GM18499 (cell line): ENCODE measurements at regions not wholly inside any gene's neighbourhood (a gene's known extent, or its start where the extent isn't known, plus 50 kb on each side); places are given as distances from the start of the nearest gene placed in this dataset.

ENCODE experiments used
- ATAC-seq: cut with Tn5 transposase; IDR thresholded peaks from one replicate; pipeline ENCODE4 v1.9.1; 2021; ENCODE audit warnings: moderate number of reproducible peaks; ENCODE audit not compliant: insufficient read depth, unreplicated experiment

GRCh38 chr5:3654515-3654914 lies 58.9 kb downstream of the IRX1 start:
- ATAC-seq, result no peak

- no peak for ATAC-seq
These were observed 61.2 kb downstream of the IRX1 start for GRCh38 chr5:3656803-3657202.

GRCh38 chr5:3657364-3658022 lies 61.9 kb downstream of the IRX1 start:
- no peak for ATAC-seq

- ATAC-seq, result no peak
These were observed 63.3 kb downstream of the IRX1 start for GRCh38 chr5:3658929-3659328.

- no peak for ATAC-seq
These were observed 64.3 kb downstream of the IRX1 start for GRCh38 chr5:3659907-3660306.

DNA sequence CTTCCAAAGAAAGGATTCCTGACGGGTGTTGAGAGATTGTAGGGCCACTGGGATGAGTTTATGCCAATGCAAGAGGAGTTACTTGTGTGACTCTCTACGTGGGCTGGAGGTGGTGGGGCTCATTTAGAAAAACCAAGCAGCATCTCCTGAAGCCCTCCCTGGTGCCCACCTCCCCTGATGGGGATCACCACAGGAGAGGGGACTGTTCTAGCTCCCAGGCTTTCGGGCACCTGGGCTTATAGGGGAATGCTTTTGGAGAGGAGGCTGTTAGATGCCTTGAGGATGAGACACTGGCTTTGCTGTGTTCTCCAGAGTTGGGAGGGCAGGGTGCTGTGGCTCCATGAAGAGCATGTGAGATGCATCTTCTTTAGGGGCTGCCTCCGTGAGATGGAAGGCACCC lies 65.0 kb downstream of the IRX1 start:
- ATAC-seq, result no peak

- ATAC-seq, result no peak
These were observed 66.2 kb downstream of the IRX1 start for GRCh38 chr5:3661755-3662296.

DNA sequence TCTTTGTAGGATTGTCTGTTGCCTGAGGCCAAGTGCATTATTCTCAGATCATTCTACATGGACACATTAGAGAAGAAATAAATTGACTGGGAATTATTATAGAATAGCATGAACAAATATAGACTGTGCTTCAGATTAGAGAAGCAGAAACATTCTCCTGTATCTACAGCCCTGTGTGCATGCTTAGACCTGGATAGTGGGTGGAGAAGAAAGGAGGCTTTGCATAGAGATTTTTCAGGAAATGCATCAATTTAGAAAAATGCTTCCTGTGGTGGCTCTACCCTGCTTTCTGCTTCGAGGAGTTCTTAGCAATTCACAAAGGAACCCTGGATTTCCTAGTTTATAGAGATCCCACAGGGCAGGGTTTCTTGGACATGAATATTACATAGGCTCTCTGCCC lies 66.7 kb downstream of the IRX1 start:
- no peak for ATAC-seq

GRCh38 chr5:3671337-3671736 lies 75.7 kb downstream of the IRX1 start:
- no peak for ATAC-seq

DNA sequence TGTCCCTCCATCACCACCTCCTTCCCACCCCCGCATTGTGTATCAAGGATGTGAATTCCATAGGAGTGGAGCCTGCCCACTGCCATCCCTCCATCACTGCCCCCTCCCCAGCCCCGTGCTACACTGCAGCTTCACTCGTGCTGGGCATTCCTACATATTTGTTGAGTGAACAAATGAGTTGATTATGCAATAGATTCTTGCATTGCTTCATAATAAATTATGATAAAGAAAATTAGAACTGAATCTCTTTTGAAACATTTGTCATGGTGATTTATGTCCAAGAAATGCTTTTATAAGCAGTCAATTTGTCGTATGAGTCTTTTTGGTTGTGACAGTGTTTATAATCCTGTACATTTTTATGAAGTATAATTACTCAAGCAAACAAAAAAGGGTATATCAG lies 83.2 kb downstream of the IRX1 start:
- ATAC-seq, result no peak

GRCh38 chr5:3680821-3681220 lies 85.2 kb downstream of the IRX1 start:
- ATAC-seq, result no peak

- no peak for ATAC-seq
These were observed 88.5 kb downstream of the IRX1 start for GRCh38 chr5:3684118-3684517.

- ATAC-seq, result no peak
These were observed 89.2 kb downstream of the IRX1 start for GRCh38 chr5:3684771-3685354.

DNA sequence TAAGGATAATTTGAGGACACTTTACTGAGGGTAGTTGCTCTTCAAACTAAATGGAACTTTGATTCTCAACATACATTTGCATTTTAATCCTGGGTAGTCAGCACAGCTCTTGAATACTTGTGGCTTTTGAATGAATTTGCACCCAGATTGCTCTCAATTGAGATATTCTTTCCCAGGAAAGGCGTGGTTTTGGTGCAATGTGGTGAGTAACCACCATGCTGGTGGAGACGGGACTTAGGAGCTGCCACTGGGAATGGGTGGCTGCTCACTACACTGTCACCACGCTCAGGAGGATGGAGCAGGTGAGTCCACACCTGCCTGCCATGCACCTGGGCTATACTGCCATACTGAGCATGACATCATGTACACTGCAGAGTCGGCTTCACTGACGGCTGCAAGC lies 99.2 kb downstream of the IRX1 start:
- no peak for ATAC-seq

DNA sequence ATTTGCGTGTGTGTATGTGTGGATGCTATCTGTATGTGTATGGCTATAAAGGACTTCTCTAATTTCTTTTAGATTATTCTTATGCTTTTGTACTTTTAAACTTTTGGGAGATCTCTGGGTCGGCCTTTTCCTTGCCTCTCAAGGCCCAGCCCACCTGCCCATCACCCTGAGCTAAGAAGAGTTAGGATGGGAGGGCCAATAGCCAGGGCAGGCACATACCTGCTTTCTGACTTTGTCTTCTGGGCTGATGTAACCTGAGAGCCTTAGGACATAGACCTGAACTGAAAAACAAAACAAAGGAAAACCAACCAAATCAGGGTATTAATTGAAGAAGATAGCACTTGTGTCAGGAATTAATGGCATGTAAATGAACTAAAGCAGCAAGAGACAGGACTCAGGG lies 100.2 kb downstream of the IRX1 start:
- no peak for ATAC-seq

DNA sequence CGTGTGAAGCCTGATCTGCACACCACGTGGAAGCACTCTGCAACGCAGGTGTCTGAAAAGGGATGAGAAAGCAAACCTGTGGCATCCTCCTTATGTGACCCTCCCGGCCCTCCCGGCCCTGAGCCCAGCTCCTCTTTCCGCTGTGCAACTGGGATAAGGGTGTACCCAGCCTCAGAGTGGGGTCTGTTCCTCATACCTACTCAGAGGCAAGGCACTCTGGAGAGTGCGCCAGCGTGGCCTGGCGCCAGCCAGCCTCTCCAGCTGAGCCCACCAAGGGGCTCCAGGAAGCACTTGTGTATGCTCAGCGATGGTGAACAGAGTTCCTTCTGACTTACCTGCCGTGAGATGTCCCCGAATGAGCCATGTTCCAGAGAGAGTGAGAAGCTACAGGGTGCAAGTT lies 102.8 kb downstream of the IRX1 start:
- ATAC-seq, result no peak

GRCh38 chr5:3701694-3702093 lies 106.1 kb downstream of the IRX1 start:
- ATAC-seq, result no peak

DNA sequence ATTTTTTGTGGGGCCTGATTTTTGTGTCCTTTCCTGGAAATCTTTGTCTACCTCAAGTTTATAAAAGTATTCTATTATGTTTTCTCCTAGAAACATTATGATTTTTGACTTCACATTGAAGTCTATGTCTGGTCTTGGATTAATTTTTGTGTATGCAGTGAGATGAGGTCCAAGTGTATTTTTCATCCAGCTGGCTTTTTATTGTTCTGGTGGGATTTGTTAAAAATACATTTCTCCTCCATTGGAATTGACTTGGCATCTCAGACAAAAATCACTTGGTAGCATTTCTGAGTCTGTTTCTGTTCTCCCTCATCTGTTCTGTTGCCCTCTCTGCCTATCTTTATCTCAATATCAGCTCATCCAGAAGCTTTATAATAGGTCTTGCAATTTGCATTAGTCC lies 109.0 kb downstream of the IRX1 start:
- ATAC-seq, result no peak

GRCh38 chr5:3709068-3709716 lies 113.6 kb downstream of the IRX1 start:
- no peak for ATAC-seq

- no peak for ATAC-seq
These were observed 114.2 kb downstream of the IRX1 start for GRCh38 chr5:3709717-3710348.

DNA sequence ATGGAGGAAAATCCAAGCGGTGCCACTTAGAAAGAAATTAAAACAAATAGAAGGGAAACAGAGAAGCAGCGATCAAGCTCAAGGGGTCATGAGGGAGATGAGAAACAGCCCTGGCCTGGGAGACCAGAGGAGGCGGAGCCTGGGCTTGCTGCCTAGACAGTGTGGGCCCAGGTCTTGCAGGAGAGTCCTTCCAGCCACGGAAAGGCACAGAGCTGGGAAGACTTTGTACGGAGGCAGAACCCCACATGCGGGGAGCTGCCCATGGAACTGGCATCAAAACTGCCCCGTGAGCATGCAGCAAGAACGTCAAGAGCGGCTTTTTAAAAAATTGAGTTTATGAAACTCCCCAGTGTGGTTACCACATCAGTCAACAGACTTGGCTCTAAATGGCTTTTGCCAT lies 119.4 kb downstream of the IRX1 start:
- ATAC-seq, result no peak
